NCI-H345 treated with DMSO at 0.1 percent for 48 hours (cell line): ENCODE measurements at regions not wholly inside any gene's neighbourhood (a gene's known extent, or its start where the extent isn't known, plus 50 kb on each side); places are given as distances from the start of the nearest gene placed in this dataset.

Experiments
- DNase-seq: peaks from one replicate; lab custom pipeline; 2025; ENCODE audit not compliant: unreplicated experiment; lab: John Stamatoyannopoulos, UW

GRCh38 chr2:217183471-217183870, 323.6 kb upstream of the TNP1 start:
- DNase-seq, result no peak

- no peak for DNase-seq
Measured at GRCh38 chr2:217182926-217183325, 323.1 kb upstream of the TNP1 start.

GRCh38 chr2:217181512-217181911, 321.6 kb upstream of the TNP1 start:
- no peak for DNase-seq

GRCh38 chr2:217179854-217180253, 320.0 kb upstream of the TNP1 start:
- no peak for DNase-seq

- DNase-seq, result no peak
Measured at GRCh38 chr2:217178341-217178740, 318.5 kb upstream of the TNP1 start.

- no peak for DNase-seq
Measured at GRCh38 chr2:217177720-217178119, 317.9 kb upstream of the TNP1 start.

GRCh38 chr2:217171874-217172273, 312.0 kb upstream of the TNP1 start:
- no peak for DNase-seq

GRCh38 chr2:217168496-217168895, 308.6 kb upstream of the TNP1 start:
- DNase-seq, result no peak

GRCh38 chr2:217167531-217167930, 307.7 kb upstream of the TNP1 start:
- no peak for DNase-seq

- peak; percentile 18 for DNase-seq
Measured at GRCh38 chr2:217166241-217166850, 306.5 kb upstream of the TNP1 start.

- no peak for DNase-seq
Measured at GRCh38 chr2:217165547-217165946, 305.7 kb upstream of the TNP1 start.

GRCh38 chr2:217163987-217164386, 304.1 kb upstream of the TNP1 start:
- DNase-seq, result no peak

GRCh38 chr2:217162533-217162932, 302.7 kb upstream of the TNP1 start:
- no peak for DNase-seq

- DNase-seq, result no peak
Measured at GRCh38 chr2:217160978-217161973, 301.4 kb upstream of the TNP1 start.

GRCh38 chr2:217160103-217160743, 300.4 kb upstream of the TNP1 start:
- no peak for DNase-seq

- no peak for DNase-seq
Measured at GRCh38 chr2:217158928-217159327, 299.1 kb upstream of the TNP1 start.

- DNase-seq, result no peak
Measured at GRCh38 chr2:217157581-217157980, 297.7 kb upstream of the TNP1 start.

GRCh38 chr2:217156801-217157200, 296.9 kb upstream of the TNP1 start:
- DNase-seq, result no peak

- no peak for DNase-seq
Measured at GRCh38 chr2:217154923-217155322, 295.1 kb upstream of the TNP1 start.

GRCh38 chr2:217153510-217153909, 293.6 kb upstream of the TNP1 start:
- no peak for DNase-seq

GRCh38 chr2:217152831-217153230, 293.0 kb upstream of the TNP1 start:
- no peak for DNase-seq
